ENCODE measurements at regions not wholly inside any gene's neighbourhood (a gene's known extent, or its start where the extent isn't known, plus 50 kb on each side); places are given as distances from the start of the nearest gene placed in this dataset.

- no peak for ATAC-seq (ENCODE audit: low FRiP score)
Observed at GRCh38 chr3:193833592-193833991, 240.6 kb downstream of the OPA1 start.

GRCh38 chr3:193835414-193835813 lies 242.4 kb downstream of the OPA1 start:
- no peak for ATAC-seq (ENCODE audit: low FRiP score)
- no peak for DNase-seq (ENCODE audit: low spot score)
- no peak for TF ChIP-seq CTCF (IDR thresholded peaks at IDR 0.05)

More at GRCh38 chr3:193833592-193833991, 240.6 kb downstream of the OPA1 start:
- no peak for DNase-seq (ENCODE audit: low spot score)
- TF ChIP-seq CTCF (IDR thresholded peaks at IDR 0.05): no peak

GRCh38 chr3:193836511-193836910 lies 243.5 kb downstream of the OPA1 start:
- ATAC-seq (ENCODE audit: low FRiP score): no peak

GRCh38 chr3:193836918-193837317 lies 243.9 kb downstream of the OPA1 start:
- ATAC-seq (ENCODE audit: low FRiP score) (no peak), DNase-seq (ENCODE audit: low spot score) (no peak)
- TF ChIP-seq CTCF (IDR thresholded peaks at IDR 0.05): no peak

More at GRCh38 chr3:193836511-193836910, 243.5 kb downstream of the OPA1 start:
- no peak for DNase-seq (ENCODE audit: low spot score)
- TF ChIP-seq CTCF (IDR thresholded peaks at IDR 0.05): no peak

GRCh38 chr3:193837347-193837827 lies 244.4 kb downstream of the OPA1 start:
- no peak for ATAC-seq (ENCODE audit: low FRiP score)
- TF ChIP-seq CTCF (IDR thresholded peaks at IDR 0.05): no peak
- DNase-seq (ENCODE audit: low spot score): no peak

- DNase-seq (ENCODE audit: low spot score) (no peak), ATAC-seq (ENCODE audit: low FRiP score) (no peak)
- TF ChIP-seq CTCF (IDR thresholded peaks at IDR 0.05): no peak
Observed at GRCh38 chr3:193840111-193840641, 247.2 kb downstream of the OPA1 start.

GRCh38 chr3:193841581-193841980 lies 248.6 kb downstream of the OPA1 start:
- ATAC-seq (ENCODE audit: low FRiP score): no peak
- no peak for TF ChIP-seq CTCF (IDR thresholded peaks at IDR 0.05)
- no peak for DNase-seq (ENCODE audit: low spot score)
